K562 (cell line): ENCODE measurements at regions not wholly inside any gene's neighbourhood (a gene's known extent, or its start where the extent isn't known, plus 50 kb on each side); places are given as distances from the start of the nearest gene placed in this dataset.

Experiments used
- ATAC-seq: fragments of 200-7000 bp; cut with Tn5 transposase; 3 replicates; pipeline ENCODE4 v1.9.1; 2020; ENCODE audit warnings: moderate library complexity
- BruUV-seq: library from RNA; stranded (reverse); fragments of 400-500 nt; replicated peaks from 2 replicates; lab custom pipeline; 2021; lab: Mats Ljungman, UMichigan
- CTCF ChIA-PET: fragments of 300-600 bp; formaldehyde crosslinking; extraction: SDS; loops from one replicate; lab custom pipeline; 2021; ENCODE audit warnings: low intra/inter-chr PET ratio; lab: Yijun Ruan, JAX
- POLR2A ChIA-PET: fragments of 300-600, 350-650 bp; sonication (Branson Sonifier 250); formaldehyde crosslinking; extraction: SDS; loops from one replicate; lab custom pipeline; 2021; ENCODE audit warnings: antibody characterized with exemption, inconsistent platforms; lab: Yijun Ruan, JAX
- DNase-seq, 4 experiments: peaks; one replicate each; pipeline versions ENCODE4 v3.0.0 to v3.0.0-alpha.2; 2011 to 2018; ENCODE audit warnings: low spot score in 3 of 4, mixed read lengths in 3 of 4; ENCODE audit errors: extremely low read depth in 1 of 4
- FAIRE-seq: peaks from 2 replicates; lab custom pipeline; 2011; peaks lifted over from hg19 to GRCh38; lab: Jason Lieb, UNC
- H2AFZ ChIP-seq: 2 replicates; pipeline ENCODE4 v1.6.0; 2011; ENCODE audit warnings: low read depth, low read length, control low read depth, inconsistent platforms
- H3K27ac ChIP-seq: fragments of 200-600 bp; 3 replicates; pipeline ENCODE4 v1.8.0; 2011; ENCODE audit warnings: low read depth, mild to moderate bottlenecking, control low read depth, inconsistent platforms, low read length, moderate library complexity, mixed read lengths; ENCODE audit errors: extremely low read depth
- H3K27me3 ChIP-seq, 2 experiments: fragments of 300-600 bp in 1 of 2; 2 replicates in 1 of 2; 3 replicates in 1 of 2; pipeline versions ENCODE4 v1.6.0 to v1.8.0; 2011; ENCODE audit warnings: inconsistent platforms in 2 of 2, low read length in 2 of 2, mild to moderate bottlenecking in 1 of 2, mixed read lengths in 1 of 2, moderate library complexity in 1 of 2; ENCODE audit not compliant: control insufficient read depth in 2 of 2, insufficient read depth in 2 of 2
- H3K36me3 ChIP-seq: fragments of 300-600 bp; 3 replicates; pipeline ENCODE4 v1.8.0; 2011; ENCODE audit warnings: mild to moderate bottlenecking, low read length, inconsistent platforms; ENCODE audit not compliant: control insufficient read depth, insufficient read depth
- H3K4me1 ChIP-seq, 2 experiments: fragments of 200-600 bp in 1 of 2; replicated peaks in 1 of 2; 2 replicates in 1 of 2; 3 replicates in 1 of 2; pipeline versions ENCODE4 v1.5.1 to v1.8.0; 2011; ENCODE audit warnings: inconsistent platforms in 2 of 2, low read length in 2 of 2, mild to moderate bottlenecking in 1 of 2, mixed read lengths in 1 of 2, moderate library complexity in 1 of 2; ENCODE audit not compliant: control insufficient read depth in 2 of 2, insufficient read depth in 2 of 2
- H3K4me2 ChIP-seq: 2 replicates; pipeline ENCODE4 v1.6.1; 2011; ENCODE audit warnings: low read length, control low read depth, inconsistent platforms, mixed read lengths; ENCODE audit not compliant: insufficient read depth
- H3K4me3 ChIP-seq: fragments of 200-600 bp; sonication (generic), shearing (Covaris generic); 2 replicates; pipeline ENCODE4 v1.5.1; 2016; ENCODE audit warnings: control low read depth, inconsistent platforms
- H3K79me2 ChIP-seq: fragments of 200-600 bp; 3 replicates; pipeline ENCODE4 v1.8.0; 2011; ENCODE audit warnings: low read length, inconsistent platforms; ENCODE audit not compliant: control insufficient read depth, insufficient read depth
- H3K9ac ChIP-seq, 2 experiments: 2 replicates each; pipeline versions ENCODE4 v1.6.0 to v1.6.1; 2011; ENCODE audit warnings: low read depth in 2 of 2, low read length in 2 of 2, control low read depth in 1 of 2, inconsistent platforms in 1 of 2, mild to moderate bottlenecking in 1 of 2, mixed read lengths in 1 of 2; ENCODE audit not compliant: insufficient read depth in 1 of 2
- H3K9me1 ChIP-seq: one replicate; pipeline ENCODE4 v1.6.0; 2011; ENCODE audit warnings: inconsistent platforms, mild to moderate bottlenecking, low read length, moderate library complexity; ENCODE audit not compliant: control insufficient read depth, insufficient read depth
- H3K9me3 ChIP-seq: replicated peaks from 2 replicates; pipeline ENCODE4 v1.5.1; 2011; ENCODE audit warnings: low read depth, low read length, inconsistent platforms; ENCODE audit not compliant: control insufficient read depth, insufficient read depth
- H4K20me1 ChIP-seq: replicated peaks from 2 replicates; pipeline ENCODE4 v1.6.1; 2011; ENCODE audit warnings: low read length, inconsistent platforms, mixed read lengths; ENCODE audit not compliant: control insufficient read depth, insufficient read depth
- CBX8 ChIP-seq: fragments of 200-600 bp; sonication (generic); IDR thresholded peaks from 2 replicates; pipeline ENCODE4 v1.6.1; 2012; ENCODE audit warnings: borderline replicate concordance, mixed run types, low read depth, mild to moderate bottlenecking, moderate library complexity, mixed read lengths, low read length, control low read depth, inconsistent platforms; ENCODE audit not compliant: poor library complexity, severe bottlenecking; ENCODE audit errors: extremely low read depth
- CGGBP1 ChIP-seq: fragments of 250-450 bp; sonication (Bioruptor Pico); IDR thresholded peaks from 2 replicates; pipeline ENCODE4 v1.9.0; 2021; ENCODE audit warnings: mild to moderate bottlenecking
- KDM4B ChIP-seq, 2 experiments: fragments of 450-650 bp in 1 of 2; sonication (generic) in 1 of 2; IDR thresholded peaks; 2 replicates each; pipeline ENCODE4 v1.6.1; 2016 to 2017; ENCODE audit warnings: borderline replicate concordance in 2 of 2, antibody characterized with exemption in 1 of 2, low read depth in 1 of 2, mild to moderate bottlenecking in 1 of 2
- ZNF239 ChIP-seq: fragments of 250-450 bp; sonication (Bioruptor Pico); IDR thresholded peaks from 2 replicates; pipeline ENCODE4 v1.4.0; 2020; ENCODE audit warnings: mild to moderate bottlenecking
- ZNF316 ChIP-seq: fragments of 450-650 bp; IDR thresholded peaks from 2 replicates; pipeline ENCODE4 v1.6.1; 2016
- ZNF395 ChIP-seq: fragments of 200-800 bp; sonication (Bioruptor generic); IDR thresholded peaks from 2 replicates; pipeline ENCODE4 v1.6.1; 2017; ENCODE audit warnings: missing genetic modification characterization, missing compliant biosample characterization
- WGBS: fragments of 100-300 bp; shearing (Covaris generic); methylation state at CpG from one replicate; pipeline ENCODE4 v1.1.6; 2016; ENCODE audit warnings: low coverage, mixed read lengths; ENCODE audit not compliant: insufficient coverage; ENCODE audit errors: missing lambda C conversion rate; 5-methylcytosine and 5-hydroxymethylcytosine counted together
- in situ Hi-C: fragments of 300-500 bp; cut with MboI; formaldehyde crosslinking; loops from 4 replicates; pipeline ENCODE4 v1.15.0; 2018; ENCODE audit warnings: inconsistent platforms, mixed read lengths
- intact Hi-C: fragments of 100-400 bp; cut with micrococcal nuclease; formaldehyde crosslinking; loops from 2 replicates; pipeline ENCODE4 v1.14.2; 2022
- TF ChIP-seq, protein P1 (sequence below): IDR thresholded peaks from 2 replicates; pipeline ENCODE4 v1.6.1; 2016; ENCODE audit warnings: missing genetic modification characterization, missing compliant biosample characterization
- TF ChIP-seq, protein P2 (sequence below): sonication (generic); formaldehyde crosslinking; IDR thresholded peaks from 2 replicates; pipeline ENCODE4 v1.8.1; 2023; ENCODE audit warnings: mild to moderate bottlenecking, missing genetic modification reagents

- TF ChIP-seq, protein P1, sequence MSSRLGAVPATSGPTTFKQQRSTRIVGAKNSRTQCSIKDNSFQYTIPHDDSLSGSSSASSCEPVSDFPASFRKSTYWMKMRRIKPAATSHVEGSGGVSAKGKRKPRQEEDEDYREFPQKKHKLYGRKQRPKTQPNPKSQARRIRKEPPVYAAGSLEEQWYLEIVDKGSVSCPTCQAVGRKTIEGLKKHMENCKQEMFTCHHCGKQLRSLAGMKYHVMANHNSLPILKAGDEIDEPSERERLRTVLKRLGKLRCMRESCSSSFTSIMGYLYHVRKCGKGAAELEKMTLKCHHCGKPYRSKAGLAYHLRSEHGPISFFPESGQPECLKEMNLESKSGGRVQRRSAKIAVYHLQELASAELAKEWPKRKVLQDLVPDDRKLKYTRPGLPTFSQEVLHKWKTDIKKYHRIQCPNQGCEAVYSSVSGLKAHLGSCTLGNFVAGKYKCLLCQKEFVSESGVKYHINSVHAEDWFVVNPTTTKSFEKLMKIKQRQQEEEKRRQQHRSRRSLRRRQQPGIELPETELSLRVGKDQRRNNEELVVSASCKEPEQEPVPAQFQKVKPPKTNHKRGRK (tag), result no peak
- peak; percentile 14; the same call in 1 of the 2 replicates for TF ChIP-seq ZNF316
Observed at GRCh38 chr5:87125766-87126165, 141.9 kb upstream of the RASA1 start (continued).

GRCh38 chr5:87126869-87127268, 140.8 kb upstream of the RASA1 start:
- H3K4me2 ChIP-seq, result no peak overlapping the region
- ATAC-seq (peak; percentile 68), FAIRE-seq (no peak), DNase-seq (no peak)
- H4K20me1 ChIP-seq, result no peaks in the 10 kb centered on the region
- CTCF ChIA-PET, result no interaction called here
- peak overlapping the region; percentile 37; the same call in 1 of the 2 replicates for H2AFZ ChIP-seq
- peaks cover 0 to 4% of the 10 kb centered on the region in 2 experiments; a peak in 2 of 5 replicates for H3K4me1 ChIP-seq
- H3K9me1 ChIP-seq, result no peaks in the 10 kb centered on the region
- H3K36me3 ChIP-seq, result no peaks in the 10 kb centered on the region
- no peak overlapping the region for H3K9ac ChIP-seq
- POLR2A ChIA-PET, result interaction anchor here (1.6 kb wide), 1 partner anchor 11 kb away, joined by 3 read pairs; no protein-coding TSS in a partner anchor
- in situ Hi-C loops (no loop called here), intact Hi-C loops (no loop called here)
- H3K9me3 ChIP-seq, result no peaks in the 10 kb centered on the region
- H3K27ac ChIP-seq, result no peak overlapping the region
- WGBS, result 15% methylated on average over 3 of the region's 3 CpGs
- H3K4me3 ChIP-seq, result no peak overlapping the region
- no peaks in the 10 kb centered on the region for H3K79me2 ChIP-seq
- TF ChIP-seq CGGBP1 (no peak), KDM4B (IDR thresholded peaks at IDR 0.05; ENCODE audit: borderline replicate concordance in 2 of 2, low read depth in 1 of 2) (no peak), CBX8 (no peak), ZNF239 (CRISPR knock-in tag) (peak; percentile 95), ZNF395 (no peak)
- TF ChIP-seq, protein P2, sequence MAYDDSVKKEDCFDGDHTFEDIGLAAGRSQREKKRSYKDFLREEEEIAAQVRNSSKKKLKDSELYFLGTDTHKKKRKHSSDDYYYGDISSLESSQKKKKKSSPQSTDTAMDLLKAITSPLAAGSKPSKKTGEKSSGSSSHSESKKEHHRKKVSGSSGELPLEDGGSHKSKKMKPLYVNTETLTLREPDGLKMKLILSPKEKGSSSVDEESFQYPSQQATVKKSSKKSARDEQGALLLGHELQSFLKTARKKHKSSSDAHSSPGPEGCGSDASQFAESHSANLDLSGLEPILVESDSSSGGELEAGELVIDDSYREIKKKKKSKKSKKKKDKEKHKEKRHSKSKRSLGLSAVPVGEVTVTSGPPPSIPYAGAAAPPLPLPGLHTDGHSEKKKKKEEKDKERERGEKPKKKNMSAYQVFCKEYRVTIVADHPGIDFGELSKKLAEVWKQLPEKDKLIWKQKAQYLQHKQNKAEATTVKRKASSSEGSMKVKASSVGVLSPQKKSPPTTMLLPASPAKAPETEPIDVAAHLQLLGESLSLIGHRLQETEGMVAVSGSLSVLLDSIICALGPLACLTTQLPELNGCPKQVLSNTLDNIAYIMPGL, result no peak
- no peaks in the 10 kb centered on the region for H3K27me3 ChIP-seq
- BruUV-seq, result no TSS peak
